ENCODE measurements at regions not wholly inside any gene's neighbourhood (a gene's known extent, or its start where the extent isn't known, plus 50 kb on each side); places are given as distances from the start of the nearest gene placed in this dataset.

DNA sequence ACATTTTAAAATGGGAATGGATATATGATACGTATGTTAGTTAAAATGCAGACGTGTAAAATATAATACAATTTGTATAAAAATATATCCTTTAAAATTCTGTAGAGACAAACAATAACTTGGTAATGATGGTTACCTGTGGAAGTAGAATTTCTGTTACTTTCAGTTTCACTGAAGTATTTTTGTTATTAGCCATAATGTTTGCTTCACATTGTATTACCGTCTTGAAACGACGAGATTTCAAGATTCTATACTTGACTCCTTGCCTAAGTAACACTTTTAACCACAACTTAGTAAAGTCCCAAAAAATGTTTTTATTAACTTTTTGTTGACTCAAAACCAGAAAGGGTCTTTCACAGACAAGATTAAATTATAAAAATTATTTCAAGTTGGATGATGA lies 488.3 kb upstream of the VRK2 start:
- no peaks in the 10 kb centered on the region for H3K4me1 ChIP-seq
- H3K27ac ChIP-seq, result no peak overlapping the region
- TF ChIP-seq EP300 (IDR thresholded peaks at IDR 0.05) (no peak), POLR2A (IDR thresholded peaks at IDR 0.05) (no peak)
- TF ChIP-seq, protein P1, sequence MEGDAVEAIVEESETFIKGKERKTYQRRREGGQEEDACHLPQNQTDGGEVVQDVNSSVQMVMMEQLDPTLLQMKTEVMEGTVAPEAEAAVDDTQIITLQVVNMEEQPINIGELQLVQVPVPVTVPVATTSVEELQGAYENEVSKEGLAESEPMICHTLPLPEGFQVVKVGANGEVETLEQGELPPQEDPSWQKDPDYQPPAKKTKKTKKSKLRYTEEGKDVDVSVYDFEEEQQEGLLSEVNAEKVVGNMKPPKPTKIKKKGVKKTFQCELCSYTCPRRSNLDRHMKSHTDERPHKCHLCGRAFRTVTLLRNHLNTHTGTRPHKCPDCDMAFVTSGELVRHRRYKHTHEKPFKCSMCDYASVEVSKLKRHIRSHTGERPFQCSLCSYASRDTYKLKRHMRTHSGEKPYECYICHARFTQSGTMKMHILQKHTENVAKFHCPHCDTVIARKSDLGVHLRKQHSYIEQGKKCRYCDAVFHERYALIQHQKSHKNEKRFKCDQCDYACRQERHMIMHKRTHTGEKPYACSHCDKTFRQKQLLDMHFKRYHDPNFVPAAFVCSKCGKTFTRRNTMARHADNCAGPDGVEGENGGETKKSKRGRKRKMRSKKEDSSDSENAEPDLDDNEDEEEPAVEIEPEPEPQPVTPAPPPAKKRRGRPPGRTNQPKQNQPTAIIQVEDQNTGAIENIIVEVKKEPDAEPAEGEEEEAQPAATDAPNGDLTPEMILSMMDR (IDR thresholded peaks at IDR 0.05), result no peak
- WGBS, 2 donors, result 93% methylated on average over 5 of the region's 5 CpGs
- no peak overlapping the region for H3K4me3 ChIP-seq
- no peaks in the 10 kb centered on the region for H3K27me3 ChIP-seq
- H3K36me3 ChIP-seq, result no peaks in the 10 kb centered on the region
- H3K9me3 ChIP-seq, result peaks cover 0 to 10% (median 0%) of the 10 kb centered on the region in 4 donors
- DNase-seq (ENCODE audit: low spot score in 2 of 2), result no peak

DNA sequence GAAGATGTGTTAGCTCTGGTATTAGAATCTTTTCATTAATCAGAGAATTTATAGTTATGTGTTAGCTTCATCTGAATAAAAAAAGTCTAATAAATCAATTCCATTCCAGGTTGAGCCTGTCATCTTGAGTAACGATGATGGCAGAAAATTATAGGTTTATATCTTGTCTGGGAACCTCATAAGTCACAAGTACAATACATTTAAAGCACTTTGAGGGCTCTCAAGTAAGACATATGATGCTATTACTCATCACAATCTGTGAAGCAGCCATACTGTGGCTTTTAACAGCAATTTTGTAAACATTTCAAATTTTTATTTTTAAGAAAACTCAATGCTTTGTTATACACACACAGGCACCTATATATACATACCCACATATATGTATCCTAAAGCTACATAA lies 484.1 kb upstream of the VRK2 start:
- no peak for DNase-seq (ENCODE audit: low spot score in 2 of 2)
- H3K4me1 ChIP-seq, result no peaks in the 10 kb centered on the region
- H3K27me3 ChIP-seq, result no peaks in the 10 kb centered on the region
- no peak for TF ChIP-seq EP300 (IDR thresholded peaks at IDR 0.05)
- no peak for TF ChIP-seq POLR2A (IDR thresholded peaks at IDR 0.05)
- TF ChIP-seq, protein P1 (IDR thresholded peaks at IDR 0.05), result no peak
- no peaks in the 10 kb centered on the region for H3K36me3 ChIP-seq
- no peaks in the 10 kb centered on the region for H3K9me3 ChIP-seq
- no peak overlapping the region for H3K27ac ChIP-seq
- no peak overlapping the region for H3K4me3 ChIP-seq
- WGBS, 2 donors, result 82 to 85% methylated on average over 1 of the region's 1 CpG

DNA sequence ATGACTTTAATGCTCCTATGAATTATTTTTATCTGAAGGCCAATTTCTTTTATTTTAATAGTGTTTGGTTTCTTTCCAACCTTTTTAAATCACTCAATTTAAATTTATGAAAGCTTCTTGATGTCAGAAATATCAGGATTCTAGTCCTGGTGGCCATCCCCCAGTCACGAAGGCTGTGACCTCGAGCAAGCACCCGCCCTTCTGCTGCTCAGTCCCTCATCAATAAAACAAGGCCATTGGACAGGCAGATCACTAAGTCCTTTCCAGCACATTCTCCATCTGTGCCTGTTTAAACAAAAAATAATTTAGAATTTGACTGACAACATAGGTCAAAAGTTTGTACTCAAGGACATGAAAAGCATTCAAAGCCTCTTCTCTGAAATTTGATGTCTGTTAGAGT lies 483.6 kb upstream of the VRK2 start:
- Histone ChIP-seq H3K4me1 (no peaks in the 10 kb centered on the region), H3K4me3 (no peak overlapping the region), H3K9me3 (no peaks in the 10 kb centered on the region), H3K36me3 (no peaks in the 10 kb centered on the region), H3K27me3 (no peaks in the 10 kb centered on the region), H3K27ac (no peak overlapping the region)
- 66 to 71% methylated on average over 3 of the region's 3 CpGs for WGBS, 2 donors
- no peak for TF ChIP-seq POLR2A (IDR thresholded peaks at IDR 0.05)
- TF ChIP-seq EP300 (IDR thresholded peaks at IDR 0.05), result no peak
- TF ChIP-seq, protein P1 (IDR thresholded peaks at IDR 0.05), result no peak
- DNase-seq (ENCODE audit: low spot score in 2 of 2), result no peak

DNA sequence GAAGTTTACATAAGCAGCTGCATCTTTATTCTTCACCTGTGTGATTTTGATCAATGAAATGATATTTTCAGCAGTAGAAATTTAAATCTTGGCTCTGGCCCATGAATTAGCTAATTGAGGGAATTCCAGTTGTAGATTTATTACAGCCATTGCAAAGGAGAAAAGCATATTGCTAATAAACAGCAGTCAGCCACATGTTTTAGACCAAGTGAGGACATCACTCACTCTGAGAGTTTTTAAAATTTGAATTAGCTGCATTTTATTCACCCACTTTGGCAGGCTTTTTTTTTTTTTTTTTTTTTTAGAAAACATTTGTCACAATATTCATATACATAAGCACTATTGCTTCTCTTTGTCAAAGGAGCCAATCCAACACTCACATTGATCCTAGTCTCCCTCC lies 479.4 kb upstream of the VRK2 start:
- DNase-seq (ENCODE audit: low spot score in 2 of 2), result no peak
- Histone ChIP-seq H3K4me3 (no peak overlapping the region), H3K9me3 (no peaks in the 10 kb centered on the region), H3K27ac (no peak overlapping the region), H3K27me3 (no peaks in the 10 kb centered on the region), H3K36me3 (no peaks in the 10 kb centered on the region), H3K4me1 (no peaks in the 10 kb centered on the region)
- TF ChIP-seq POLR2A (IDR thresholded peaks at IDR 0.05) (no peak), EP300 (IDR thresholded peaks at IDR 0.05) (no peak)
- TF ChIP-seq, protein P1 (IDR thresholded peaks at IDR 0.05), result no peak

DNA sequence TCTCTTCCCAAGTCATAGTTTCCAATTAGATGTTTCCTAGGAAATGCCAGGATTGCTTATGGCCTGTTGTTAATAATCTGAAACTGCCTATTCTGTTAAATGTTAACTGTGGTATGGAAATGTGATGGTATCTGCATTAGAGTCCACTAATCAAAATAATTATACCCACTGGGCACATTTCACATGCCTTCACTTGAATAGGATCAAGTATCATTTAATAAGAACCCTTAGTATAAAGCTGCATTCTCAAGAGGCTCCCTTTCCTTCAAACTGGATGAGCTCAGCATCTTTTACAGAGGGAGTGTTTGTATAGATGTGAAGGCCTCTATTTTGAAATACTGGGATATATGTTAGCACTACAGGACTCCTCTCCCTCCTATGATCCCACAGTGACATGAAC lies 477.2 kb upstream of the VRK2 start:
- no peak overlapping the region for H3K27ac ChIP-seq

More for the DNA sequence above, 477.2 kb upstream of the VRK2 start:
- Histone ChIP-seq H3K9me3 (no peaks in the 10 kb centered on the region), H3K27me3 (no peaks in the 10 kb centered on the region), H3K36me3 (no peaks in the 10 kb centered on the region), H3K4me1 (no peaks in the 10 kb centered on the region), H3K4me3 (no peak overlapping the region)
- no peak for DNase-seq (ENCODE audit: low spot score in 2 of 2)
- TF ChIP-seq EP300 (IDR thresholded peaks at IDR 0.05), result no peak
- TF ChIP-seq POLR2A (IDR thresholded peaks at IDR 0.05), result no peak
- TF ChIP-seq, protein P1 (IDR thresholded peaks at IDR 0.05), result no peak

Measured in tibial nerve (tissue), 4 donors.